HUES64 (cell line): ENCODE measurements at regions not wholly inside any gene's neighbourhood (a gene's known extent, or its start where the extent isn't known, plus 50 kb on each side); places are given as distances from the start of the nearest gene placed in this dataset.

ENCODE experiments used
- H3K27ac ChIP-seq: 2 replicates; pipeline ENCODE4 v1.7.0; 2013; ENCODE audit warnings: low read depth, low read length, inconsistent platforms
- H3K27me3 ChIP-seq: 2 replicates; pipeline ENCODE4 v1.6.1; 2013; ENCODE audit warnings: mild to moderate bottlenecking, low read length; ENCODE audit not compliant: insufficient read depth
- H3K36me3 ChIP-seq: 2 replicates; pipeline ENCODE4 v1.6.1; 2013; ENCODE audit warnings: mild to moderate bottlenecking, low read length; ENCODE audit not compliant: insufficient read depth
- H3K4me1 ChIP-seq: 2 replicates; pipeline ENCODE4 v1.6.1; 2013; ENCODE audit warnings: mild to moderate bottlenecking, low read length, moderate library complexity; ENCODE audit not compliant: insufficient read depth
- H3K4me3 ChIP-seq: 2 replicates; pipeline ENCODE4 v1.5.1; 2013; ENCODE audit warnings: mild to moderate bottlenecking, low read length, moderate library complexity
- H3K9ac ChIP-seq: 2 replicates; pipeline ENCODE4 v1.6.1; 2013; ENCODE audit warnings: mild to moderate bottlenecking, low read depth, low read length
- H3K9me3 ChIP-seq: 2 replicates; pipeline ENCODE4 v1.6.1; 2013; ENCODE audit warnings: low read depth, low read length; ENCODE audit not compliant: insufficient read depth
- WGBS: fragments of 150-250, 120-280 bp; methylation state at CpG from one replicate; pipeline ENCODE4 v1.1.7; 2013; ENCODE audit warnings: missing lambda C conversion rate; 5-methylcytosine and 5-hydroxymethylcytosine counted together

- no peak overlapping the region for H3K4me3 ChIP-seq
- no peak overlapping the region for H3K9ac ChIP-seq
- H3K36me3 ChIP-seq, result no peaks in the 10 kb centered on the region
- H3K4me1 ChIP-seq, result peaks cover 17% of the 10 kb centered on the region; the same call in 1 of the 2 replicates
- no peak overlapping the region for H3K27ac ChIP-seq
- 69% methylated on average over 10 of the region's 10 CpGs for WGBS
- H3K27me3 ChIP-seq, result no peaks in the 10 kb centered on the region
- no peaks in the 10 kb centered on the region for H3K9me3 ChIP-seq
These were observed 101.6 kb upstream of the CPEB4 start for GRCh38 chr5:173786286-173787187.

DNA sequence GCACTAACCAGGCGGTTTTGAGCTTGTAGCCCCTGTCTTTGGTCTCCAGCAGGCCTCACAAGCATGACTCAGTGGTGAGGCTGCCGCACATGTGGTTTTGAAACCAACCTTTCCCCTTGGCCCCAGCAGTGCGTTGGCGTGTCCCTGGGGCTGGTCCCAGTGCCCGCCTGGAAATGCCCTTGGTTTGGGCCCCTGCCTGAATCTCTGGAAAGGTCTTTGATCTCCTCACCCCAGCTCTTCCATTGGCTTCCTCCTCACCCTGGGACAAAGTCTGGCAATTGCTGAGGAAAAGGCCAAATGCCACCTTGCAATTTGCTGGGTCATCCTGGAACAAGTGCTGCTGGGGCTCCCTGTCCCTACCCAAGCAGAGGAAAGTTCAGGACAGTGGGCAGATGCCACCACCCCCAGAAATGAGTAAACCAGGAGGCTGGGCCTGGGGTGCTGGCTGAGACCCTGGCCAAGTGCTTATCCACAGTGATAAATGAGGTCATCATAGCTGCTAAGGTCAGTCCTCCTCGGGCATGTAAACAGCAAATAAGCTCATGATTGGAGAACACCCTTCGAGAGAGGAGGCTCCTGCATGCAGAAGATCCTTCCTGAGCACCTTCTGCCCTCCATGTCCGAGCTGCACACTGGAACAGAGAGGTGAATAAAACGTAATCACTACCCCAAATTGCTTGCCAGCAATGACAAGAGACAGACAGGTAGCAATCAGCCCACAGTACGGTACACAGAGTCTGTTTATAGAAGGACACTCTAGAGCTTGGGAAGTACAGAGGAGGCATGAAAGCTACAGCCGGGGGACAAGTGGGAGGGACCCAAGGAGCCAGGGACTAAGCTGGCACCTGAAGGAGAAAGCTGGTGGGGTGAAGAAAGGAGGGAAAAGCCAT, 98.9 kb upstream of the CPEB4 start:
- Histone ChIP-seq H3K27me3 (no peaks in the 10 kb centered on the region), H3K4me3 (no peak overlapping the region), H3K36me3 (no peaks in the 10 kb centered on the region), H3K9me3 (no peaks in the 10 kb centered on the region), H3K9ac (no peak overlapping the region), H3K4me1 (peaks cover 9% of the 10 kb centered on the region; the same call in 1 of the 2 replicates), H3K27ac (no peak overlapping the region)
- WGBS, result 89% methylated on average over 11 of the region's 11 CpGs

- peaks cover 9% of the 10 kb centered on the region; the same call in 1 of the 2 replicates for H3K4me1 ChIP-seq
- WGBS, result 95% methylated on average over 11 of the region's 11 CpGs
These were observed 97.9 kb upstream of the CPEB4 start for GRCh38 chr5:173790177-173790719.

GRCh38 chr5:173790836-173791546, 97.2 kb upstream of the CPEB4 start:
- 93% methylated on average over 13 of the region's 13 CpGs for WGBS
- H3K27ac ChIP-seq, result no peak overlapping the region
- no peaks in the 10 kb centered on the region for H3K9me3 ChIP-seq
- H3K4me1 ChIP-seq, result peaks cover 9% of the 10 kb centered on the region; the same call in 1 of the 2 replicates
- H3K36me3 ChIP-seq, result no peaks in the 10 kb centered on the region
- no peaks in the 10 kb centered on the region for H3K27me3 ChIP-seq
- H3K9ac ChIP-seq, result no peak overlapping the region
- H3K4me3 ChIP-seq, result no peak overlapping the region

More at GRCh38 chr5:173790177-173790719, 97.9 kb upstream of the CPEB4 start:
- no peaks in the 10 kb centered on the region for H3K36me3 ChIP-seq
- H3K27ac ChIP-seq, result no peak overlapping the region
- no peaks in the 10 kb centered on the region for H3K27me3 ChIP-seq
- H3K9me3 ChIP-seq, result no peaks in the 10 kb centered on the region
- H3K4me3 ChIP-seq, result no peak overlapping the region
- no peak overlapping the region for H3K9ac ChIP-seq

DNA sequence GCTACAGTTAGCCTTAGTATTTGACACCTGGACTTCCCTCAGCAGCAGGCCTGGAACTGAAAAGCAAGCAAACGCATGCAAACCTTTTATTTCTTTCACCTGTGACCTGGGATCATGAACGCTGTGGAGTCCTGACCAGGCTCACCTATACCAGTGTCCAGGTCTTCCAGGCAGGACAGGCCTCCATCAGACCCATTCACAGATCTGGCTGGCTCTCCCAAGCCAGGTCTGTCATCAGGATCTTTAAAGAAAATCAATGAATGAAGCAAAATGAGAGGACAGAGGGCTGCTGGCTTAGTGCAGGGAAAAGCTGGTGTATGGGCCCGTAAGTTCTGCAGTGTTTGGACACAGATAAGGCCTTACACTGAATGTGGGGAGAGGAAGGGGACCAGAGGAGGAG, 96.3 kb upstream of the CPEB4 start:
- Histone ChIP-seq H3K4me3 (no peak overlapping the region), H3K27me3 (no peaks in the 10 kb centered on the region), H3K4me1 (0 out of 2 replicates have a peak, but pooled peaks cover under 1% of the 10 kb centered on the region), H3K36me3 (no peaks in the 10 kb centered on the region), H3K9ac (no peak overlapping the region), H3K9me3 (no peaks in the 10 kb centered on the region), H3K27ac (no peak overlapping the region)
- 94% methylated on average over 3 of the region's 3 CpGs for WGBS

GRCh38 chr5:173792781-173793547, 95.2 kb upstream of the CPEB4 start:
- H3K9me3 ChIP-seq, result no peaks in the 10 kb centered on the region
- no peak overlapping the region for H3K4me3 ChIP-seq
- H3K36me3 ChIP-seq, result no peaks in the 10 kb centered on the region
- WGBS, result 92% methylated on average over 6 of the region's 7 CpGs
- H3K9ac ChIP-seq, result no peak overlapping the region
- no peak overlapping the region for H3K27ac ChIP-seq
- no peaks in the 10 kb centered on the region for H3K27me3 ChIP-seq
- no peaks in the 10 kb centered on the region for H3K4me1 ChIP-seq

DNA sequence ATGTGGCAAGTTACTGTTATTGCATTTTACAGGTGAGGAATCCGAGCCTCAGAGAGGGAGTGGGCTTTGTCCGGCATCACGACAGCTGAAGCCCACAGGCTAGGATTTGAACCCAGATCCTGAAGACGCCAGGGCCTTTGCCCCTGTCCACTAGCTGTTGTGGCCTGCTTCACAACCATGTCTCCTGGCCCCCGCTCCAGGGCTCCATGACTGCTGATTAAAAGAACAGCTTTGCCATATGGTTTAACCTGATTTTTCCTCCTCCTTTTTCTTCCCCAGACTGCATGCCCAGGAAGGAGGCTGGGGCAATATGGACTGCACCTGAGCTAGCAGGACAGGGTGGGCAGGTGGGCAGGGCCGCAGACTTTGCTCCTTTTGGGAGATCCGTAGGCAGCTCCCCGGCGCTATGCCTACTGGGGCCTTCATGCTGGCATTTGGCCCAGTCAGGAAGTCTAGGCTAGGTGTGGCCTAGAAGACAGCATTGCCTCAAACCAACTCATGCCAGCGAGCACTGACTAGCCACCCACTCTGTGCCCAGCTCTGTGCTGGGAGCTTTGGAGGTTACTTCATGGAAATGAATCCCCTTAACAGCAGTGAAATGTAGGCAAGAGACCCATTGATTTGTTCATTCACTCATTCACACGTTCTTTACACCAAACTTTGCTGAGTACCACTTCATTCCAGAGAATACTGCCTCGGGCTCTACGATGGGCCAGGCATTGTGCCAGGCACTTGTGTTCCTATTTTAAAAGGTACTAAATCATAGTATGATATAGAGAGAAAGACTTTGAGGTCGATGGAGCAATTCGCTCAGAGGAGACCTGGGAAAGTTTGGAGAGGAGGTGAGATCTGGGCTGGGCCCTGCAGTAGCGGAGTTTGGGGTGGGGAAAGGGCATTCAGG, 94.3 kb upstream of the CPEB4 start:
- no peaks in the 10 kb centered on the region for H3K36me3 ChIP-seq
- no peak overlapping the region for H3K27ac ChIP-seq
- WGBS, result 94% methylated on average over 16 of the region's 16 CpGs
- H3K27me3 ChIP-seq, result no peaks in the 10 kb centered on the region
- H3K9me3 ChIP-seq, result no peaks in the 10 kb centered on the region
- no peaks in the 10 kb centered on the region for H3K4me1 ChIP-seq
- H3K4me3 ChIP-seq, result no peak overlapping the region
- H3K9ac ChIP-seq, result no peak overlapping the region

DNA sequence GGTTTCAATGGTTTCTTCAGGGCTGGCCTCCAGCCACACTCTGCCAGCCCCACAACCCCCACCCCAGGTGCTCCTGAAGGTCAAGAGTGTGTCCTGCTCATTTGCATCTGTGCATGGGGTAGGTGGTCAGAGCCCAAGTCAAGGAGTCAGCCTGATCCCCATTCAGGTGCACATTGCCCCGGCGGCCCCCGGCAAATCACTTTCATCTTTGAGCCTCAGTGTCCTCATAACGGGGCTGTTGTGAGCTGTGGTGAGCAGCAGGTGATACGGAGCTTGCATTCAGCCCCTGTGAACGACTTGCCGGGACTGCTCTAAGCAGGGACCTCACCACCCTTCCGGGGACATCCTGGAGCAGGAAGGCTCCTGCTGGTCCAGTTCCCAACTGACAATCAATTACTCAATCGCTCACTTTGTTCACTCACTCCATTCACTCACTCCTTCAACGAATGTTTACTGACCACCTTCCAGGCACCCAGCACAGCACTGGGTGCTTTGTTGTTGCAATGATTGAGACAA, 93.2 kb upstream of the CPEB4 start:
- no peaks in the 10 kb centered on the region for H3K36me3 ChIP-seq
- no peak overlapping the region for H3K4me3 ChIP-seq
- no peaks in the 10 kb centered on the region for H3K27me3 ChIP-seq
- H3K9ac ChIP-seq, result no peak overlapping the region
- H3K4me1 ChIP-seq, result no peaks in the 10 kb centered on the region
- no peaks in the 10 kb centered on the region for H3K9me3 ChIP-seq
- no peak overlapping the region for H3K27ac ChIP-seq
- 91% methylated on average over 10 of the region's 10 CpGs for WGBS

DNA sequence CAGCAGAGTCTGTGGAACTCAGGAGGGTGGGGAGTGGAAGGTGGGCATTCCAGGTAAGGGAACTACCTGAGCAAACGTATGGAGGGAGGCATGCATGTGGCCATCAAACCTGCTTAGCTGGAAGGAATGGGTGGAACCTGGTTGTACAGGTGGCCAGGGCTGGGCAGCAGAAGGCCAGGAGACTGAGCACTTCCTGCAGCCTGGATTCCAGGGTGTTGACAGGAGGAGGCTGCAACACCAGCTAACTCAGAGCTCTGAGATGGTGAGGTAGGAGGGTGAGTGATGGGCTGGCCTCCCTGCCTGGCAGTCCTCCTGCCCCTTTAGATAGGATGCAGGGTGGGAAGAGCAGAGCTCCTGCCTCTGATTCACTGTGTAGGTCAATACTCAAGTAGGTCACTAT, 92.5 kb upstream of the CPEB4 start:
- H3K4me1 ChIP-seq, result no peaks in the 10 kb centered on the region
- no peak overlapping the region for H3K9ac ChIP-seq
- no peak overlapping the region for H3K27ac ChIP-seq
- no peaks in the 10 kb centered on the region for H3K27me3 ChIP-seq
- H3K4me3 ChIP-seq, result no peak overlapping the region
- no peaks in the 10 kb centered on the region for H3K36me3 ChIP-seq
- 83% methylated on average over 1 of the region's 1 CpG for WGBS
- H3K9me3 ChIP-seq, result no peaks in the 10 kb centered on the region
